Right renal cortex interstitium (tissue), 3 donors: ENCODE measurements at regions not wholly inside any gene's neighbourhood (a gene's known extent, or its start where the extent isn't known, plus 50 kb on each side); places are given as distances from the start of the nearest gene placed in this dataset.
"Not testable (repeated sequence)": the region's sequence is repeated elsewhere in the genome, so short reads cannot be mapped to it uniquely, and the experiment has no call there.

Experiments
- DNase-seq, 3 donors: peaks; one replicate each; pipeline ENCODE4 v3.0.0-alpha.2; 2013; ENCODE audit warnings: low read depth in 3 of 3, low spot score in 2 of 3

DNA sequence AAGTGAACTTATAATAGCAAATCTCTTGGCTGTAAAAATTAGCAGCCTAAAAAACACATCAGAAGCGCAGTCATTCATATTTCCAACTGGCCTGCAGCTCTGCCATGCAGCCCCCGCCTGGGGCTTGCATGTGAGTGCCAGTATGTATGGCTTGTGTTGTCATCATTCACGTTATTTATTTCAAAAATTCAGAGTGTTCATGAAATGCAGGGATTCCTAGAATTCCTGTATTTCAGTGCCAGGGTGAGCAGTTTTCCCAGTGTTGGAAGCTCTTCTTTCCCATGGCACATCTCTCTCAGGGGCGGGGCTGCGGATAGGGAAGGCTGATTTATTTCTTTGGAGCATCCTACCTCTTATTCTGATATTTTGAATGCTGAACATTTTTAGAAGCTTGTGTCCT lies 234.6 kb downstream of the FGF9 start:
- DNase-seq: no peak

DNA sequence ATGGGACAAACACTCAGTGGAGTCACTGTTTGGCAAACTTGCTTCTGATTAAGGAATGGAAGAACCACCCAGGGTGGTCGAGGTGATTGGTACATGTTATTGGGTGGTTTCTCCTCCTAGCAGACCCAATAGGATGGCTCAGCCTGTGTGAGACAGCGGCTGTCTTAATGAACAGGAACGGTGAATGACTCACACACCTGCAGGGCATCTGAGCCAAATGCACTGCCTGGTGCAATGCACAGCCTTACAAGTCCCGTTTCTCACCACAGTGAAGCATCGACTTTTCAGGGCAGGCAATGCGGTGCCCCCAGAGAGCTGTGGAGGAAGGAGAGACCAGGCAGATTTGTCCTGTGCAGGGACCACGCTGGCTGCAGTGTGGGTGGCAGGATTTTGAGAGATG lies 238.5 kb downstream of the FGF9 start:
- DNase-seq: no peak

DNA sequence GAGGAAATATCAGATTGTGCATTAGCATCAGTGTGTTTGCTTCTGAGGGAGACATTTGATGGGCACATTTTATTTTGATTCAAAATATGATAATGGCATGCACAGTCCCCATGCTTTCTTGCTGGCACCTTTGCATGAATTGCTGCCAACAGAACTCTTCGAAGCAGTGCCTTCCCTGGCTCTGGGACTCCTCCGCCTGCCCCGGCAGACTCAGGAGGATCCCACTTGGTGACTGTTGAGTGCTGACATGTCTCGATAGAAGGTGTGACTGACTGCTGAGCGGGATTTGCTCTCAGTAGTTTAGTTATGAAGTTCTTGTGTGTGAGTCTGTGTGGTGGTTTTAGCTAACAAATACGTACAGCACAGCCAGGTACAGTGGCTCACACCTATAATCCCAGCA lies 239.7 kb downstream of the FGF9 start:
- DNase-seq: no peak

DNA sequence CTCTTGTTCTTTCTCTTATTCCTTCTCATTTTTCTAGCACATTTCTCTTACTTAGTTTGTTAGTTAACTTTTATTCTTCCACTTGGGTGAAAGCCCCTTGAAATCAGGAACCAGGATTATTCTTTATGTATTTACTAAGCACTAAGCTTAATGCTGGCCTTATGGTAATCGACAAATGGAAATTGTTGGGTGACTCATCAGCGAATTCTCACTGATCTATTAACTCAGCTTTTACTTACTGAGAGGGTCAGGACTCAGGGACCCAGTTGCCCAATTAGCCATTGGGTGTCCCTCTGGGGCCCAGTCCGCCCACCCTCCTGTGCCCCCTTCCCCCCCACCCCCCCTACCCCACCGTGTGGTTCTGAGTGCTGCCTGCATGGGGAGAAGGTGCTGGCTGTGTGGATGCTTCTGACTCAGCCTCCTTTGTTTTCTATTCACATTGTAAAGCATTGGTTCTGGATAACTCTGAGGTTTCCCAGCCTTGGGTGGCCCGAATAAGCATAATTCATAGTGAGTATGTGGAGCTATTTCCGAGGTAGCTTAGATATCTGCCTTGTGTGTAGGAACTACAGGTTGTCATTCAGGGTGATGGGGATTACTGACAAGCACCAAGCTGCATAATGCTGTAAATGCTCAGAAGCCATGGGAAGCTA lies 240.9 kb downstream of the FGF9 start:
- DNase-seq: no peak

DNA sequence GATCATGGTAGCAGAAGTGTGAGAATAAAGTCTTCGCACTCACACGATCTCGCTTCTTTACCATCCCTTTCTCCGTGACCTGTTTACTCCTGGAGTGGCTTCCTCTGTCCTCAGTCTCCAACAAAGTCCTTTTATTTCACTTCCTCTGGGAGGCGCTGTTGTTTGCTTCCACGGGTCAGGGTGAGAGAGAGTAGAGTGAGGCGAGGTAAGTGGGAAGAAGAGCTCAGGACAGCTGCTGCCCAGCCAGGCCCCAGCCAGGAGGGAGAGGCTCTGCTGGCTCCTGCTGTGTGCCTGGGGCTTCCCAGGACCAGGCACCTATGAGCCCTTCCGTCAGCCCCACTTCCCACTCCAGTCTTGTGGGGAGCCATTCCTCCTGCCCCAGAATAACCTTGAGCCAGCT lies 242.1 kb downstream of the FGF9 start:
- no peak for DNase-seq

DNA sequence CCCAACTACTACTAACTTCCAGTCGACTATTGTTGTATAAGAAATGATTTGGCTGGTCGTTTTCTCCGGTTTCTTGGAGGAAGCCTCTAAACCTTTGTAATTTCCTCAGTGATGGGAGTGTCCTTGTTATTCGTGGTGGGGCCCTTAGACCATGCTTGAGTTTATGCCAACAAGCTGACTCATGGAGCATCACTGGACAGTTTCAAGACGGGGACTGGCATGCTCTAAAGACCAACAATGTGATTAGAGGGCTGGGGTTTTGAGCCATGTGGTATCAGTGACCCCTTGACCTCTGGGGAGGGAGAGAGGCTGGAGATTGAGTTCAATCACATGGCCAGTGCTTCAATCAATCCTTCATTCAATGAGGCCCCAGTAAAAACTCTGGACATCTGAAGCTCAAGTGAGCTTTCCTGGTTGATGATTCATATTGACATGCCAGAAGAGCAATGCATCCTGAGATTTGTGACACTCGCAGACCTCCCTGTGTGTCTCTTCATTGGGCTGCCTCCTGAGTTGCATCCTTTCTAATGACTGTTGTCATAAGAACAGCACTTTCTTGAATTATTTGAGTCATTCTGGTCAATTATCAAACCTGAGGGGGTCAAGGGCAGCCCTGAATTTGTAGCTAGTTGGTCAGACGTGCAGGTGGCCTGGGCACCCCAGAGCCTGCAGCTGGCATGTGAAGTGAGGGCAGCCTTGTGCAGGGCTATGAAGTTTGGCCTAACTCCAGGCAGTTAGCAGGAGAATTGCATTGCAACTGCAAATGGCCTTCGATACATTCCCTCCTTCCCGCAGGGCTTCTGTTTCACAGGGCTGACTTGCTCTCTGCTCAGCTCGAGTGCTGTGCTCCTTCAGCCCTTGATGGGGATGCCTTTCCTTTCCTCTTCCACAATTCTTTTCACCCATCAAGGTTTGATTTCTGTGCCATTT lies 246.5 kb downstream of the FGF9 start:
- no peak for DNase-seq

DNA sequence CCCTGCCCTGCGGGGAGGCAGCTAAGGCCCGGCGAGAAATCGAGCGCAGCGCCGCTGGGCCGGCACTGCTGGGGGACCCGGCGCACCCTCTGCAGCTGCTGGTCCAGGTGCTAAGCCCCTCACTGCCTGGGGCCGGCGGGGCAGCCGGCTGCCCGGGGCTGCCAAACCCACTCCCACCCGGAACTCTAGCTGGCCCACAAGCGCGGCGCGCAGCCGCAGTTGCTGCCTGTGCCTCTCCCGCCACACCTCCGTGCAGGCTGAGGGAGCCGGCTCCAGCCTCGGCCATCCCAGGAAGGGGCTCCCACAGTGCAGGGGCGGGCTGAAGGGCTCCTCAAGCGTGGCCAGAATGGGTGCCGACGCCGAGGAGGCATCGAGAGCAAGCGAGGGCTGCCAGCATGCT lies 249.9 kb downstream of the FGF9 start:
- not testable (repeated sequence) for DNase-seq

DNA sequence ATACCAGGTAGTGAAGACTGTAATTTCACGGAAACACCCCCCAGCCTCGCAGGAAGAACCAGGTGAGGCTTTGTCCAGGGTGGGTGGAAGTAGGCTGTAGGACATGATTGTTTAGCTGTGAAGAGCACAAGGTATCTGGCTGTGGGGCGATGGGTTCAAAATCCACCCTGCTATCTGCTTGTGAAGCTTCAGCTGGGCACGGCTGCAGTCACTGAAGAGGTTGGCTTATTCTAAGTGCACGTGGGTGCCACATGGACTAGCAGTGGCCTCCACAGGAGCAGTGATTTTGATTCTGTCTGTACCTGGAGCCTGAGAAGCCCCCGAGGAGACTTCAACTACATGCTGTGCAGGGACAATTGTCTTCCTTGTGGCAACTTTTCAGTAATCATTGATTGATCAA lies 254.1 kb downstream of the FGF9 start:
- no peak for DNase-seq

DNA sequence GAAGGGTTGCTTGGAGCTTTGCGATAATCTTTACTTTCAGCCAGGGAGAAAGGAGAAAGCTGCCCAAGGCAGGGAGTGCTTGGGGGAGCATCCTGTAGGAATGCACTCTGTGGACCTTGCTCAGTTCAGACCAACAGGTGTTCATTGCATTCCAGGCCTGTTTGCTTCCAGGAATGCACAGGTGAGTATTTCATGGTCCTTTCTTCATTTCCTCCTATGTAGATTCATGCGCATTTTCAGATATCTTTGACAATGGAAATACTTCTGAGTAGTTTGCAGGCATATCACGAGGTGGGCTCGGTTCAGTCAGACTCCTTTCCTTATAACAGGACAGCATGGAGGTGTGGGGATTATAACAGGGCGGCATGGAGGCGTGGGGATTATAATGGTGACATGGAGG lies 254.8 kb downstream of the FGF9 start:
- no peak for DNase-seq

DNA sequence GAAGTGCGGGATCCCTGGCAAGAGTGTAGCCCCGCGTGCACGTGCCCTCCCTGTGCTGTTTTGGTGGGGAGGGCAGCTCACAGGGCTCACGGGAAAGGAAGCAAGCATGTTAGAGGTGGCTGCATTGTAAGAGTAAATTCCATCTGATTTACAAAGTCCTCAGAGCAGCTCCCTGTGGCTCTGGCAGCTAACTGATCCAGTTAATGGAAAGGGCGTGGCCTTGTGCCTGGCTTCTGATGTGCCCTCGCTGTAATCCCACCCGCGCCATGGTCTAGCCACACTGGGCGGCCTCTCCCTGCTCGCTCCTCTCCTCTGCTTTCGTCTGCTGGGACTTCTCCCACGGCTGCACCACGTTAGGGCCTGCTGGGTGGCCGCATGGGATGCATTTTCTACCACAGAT lies 258.5 kb downstream of the FGF9 start:
- DNase-seq: no peak

DNA sequence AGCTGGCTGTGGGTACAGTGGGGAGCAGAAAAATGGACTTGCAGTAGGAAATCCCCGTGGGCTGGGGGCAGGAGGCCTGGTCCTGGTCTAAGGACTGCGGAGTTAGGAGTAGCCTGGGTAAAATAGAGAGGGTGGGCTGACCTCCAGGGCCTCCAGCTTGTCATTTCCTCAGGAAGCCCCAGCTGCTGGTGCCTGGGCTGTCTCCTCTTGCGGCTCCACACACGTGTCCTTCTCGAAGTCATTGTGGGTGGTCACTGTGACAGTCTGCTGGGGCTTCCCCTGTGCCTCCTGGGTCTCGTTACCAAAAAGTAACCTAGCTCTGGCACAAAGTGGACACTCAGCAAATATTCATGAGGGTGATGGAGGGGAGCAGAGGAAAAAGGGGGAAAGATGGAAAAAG lies 259.7 kb downstream of the FGF9 start:
- DNase-seq: no peak

DNA sequence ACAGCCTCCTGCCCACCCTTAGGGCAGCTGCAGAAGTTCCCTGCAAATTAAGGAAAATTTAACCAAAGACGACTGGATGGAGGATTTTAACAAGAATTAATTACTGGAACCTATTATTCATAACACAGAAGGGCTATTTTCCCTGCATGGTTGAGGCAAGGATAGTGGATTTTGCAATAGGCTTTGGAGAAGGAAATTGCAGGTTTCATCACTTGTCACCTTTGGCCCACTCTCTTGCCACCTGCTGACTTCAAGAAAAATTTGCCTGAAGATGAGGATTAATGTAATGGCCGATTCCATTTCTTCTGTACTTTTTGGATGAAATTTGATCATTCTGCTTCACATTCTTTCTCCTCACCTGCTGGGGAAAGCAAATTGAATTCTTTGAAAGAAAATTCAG lies 261.7 kb downstream of the FGF9 start:
- no peak for DNase-seq

DNA sequence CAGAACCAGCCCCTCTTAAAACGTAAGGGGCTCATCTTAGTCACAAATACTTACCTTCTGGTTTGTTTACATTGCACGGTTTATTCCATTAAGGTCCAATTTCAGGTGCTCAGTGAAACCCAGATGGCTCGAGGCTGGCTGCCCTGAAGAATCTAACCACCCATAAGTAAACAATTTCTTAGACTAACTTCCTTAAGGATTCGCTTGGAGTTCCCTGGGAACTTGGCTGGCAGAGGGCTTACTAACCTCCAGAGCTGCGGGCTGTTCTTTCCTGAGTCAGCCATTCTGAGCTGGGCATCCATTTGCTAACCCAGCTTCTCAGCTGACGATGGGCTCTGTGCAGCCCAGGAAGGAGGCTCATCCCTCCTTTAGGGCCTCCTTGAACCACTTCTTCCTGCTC lies 262.1 kb downstream of the FGF9 start:
- DNase-seq: no peak

DNA sequence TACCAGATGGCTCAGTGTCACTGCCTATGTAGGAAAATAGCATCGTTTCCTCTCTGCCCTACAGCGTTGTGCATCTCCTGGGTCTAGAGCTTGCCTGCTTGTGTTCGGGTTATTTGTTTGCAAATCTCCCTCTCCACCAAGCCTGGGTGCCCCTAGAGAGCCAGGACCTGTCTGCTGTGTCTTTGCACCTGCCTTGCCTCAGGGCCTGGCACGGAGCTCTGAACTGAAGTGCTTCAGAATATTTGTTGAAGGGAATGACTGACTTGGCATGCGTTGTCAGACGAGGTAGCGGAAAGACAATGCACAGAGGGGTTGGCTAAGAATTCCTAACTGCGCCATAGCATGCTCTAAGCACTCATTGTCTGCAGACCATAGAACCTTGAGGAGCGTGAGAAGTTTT lies 263.4 kb downstream of the FGF9 start:
- DNase-seq: no peak

DNA sequence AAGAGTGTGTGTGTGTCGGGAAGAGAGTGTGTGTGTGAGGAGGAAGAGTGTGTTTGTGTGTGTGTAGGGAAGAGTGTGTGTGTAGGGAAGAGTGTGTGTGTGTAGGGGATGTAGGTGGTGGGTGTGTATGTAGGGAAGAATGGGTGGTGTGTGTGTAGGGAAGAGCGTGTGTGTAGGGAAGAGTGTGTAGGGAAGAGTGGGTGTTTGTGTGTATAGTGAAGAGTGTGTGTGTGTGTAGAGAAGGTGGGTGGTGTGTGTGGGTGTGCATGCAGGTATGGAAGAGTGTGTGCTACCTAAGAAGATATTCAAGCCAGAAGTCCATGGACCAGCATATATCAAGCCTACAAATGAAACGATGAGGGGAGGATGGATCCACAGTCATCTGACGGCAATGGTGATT lies 265.8 kb downstream of the FGF9 start:
- no peak for DNase-seq

DNA sequence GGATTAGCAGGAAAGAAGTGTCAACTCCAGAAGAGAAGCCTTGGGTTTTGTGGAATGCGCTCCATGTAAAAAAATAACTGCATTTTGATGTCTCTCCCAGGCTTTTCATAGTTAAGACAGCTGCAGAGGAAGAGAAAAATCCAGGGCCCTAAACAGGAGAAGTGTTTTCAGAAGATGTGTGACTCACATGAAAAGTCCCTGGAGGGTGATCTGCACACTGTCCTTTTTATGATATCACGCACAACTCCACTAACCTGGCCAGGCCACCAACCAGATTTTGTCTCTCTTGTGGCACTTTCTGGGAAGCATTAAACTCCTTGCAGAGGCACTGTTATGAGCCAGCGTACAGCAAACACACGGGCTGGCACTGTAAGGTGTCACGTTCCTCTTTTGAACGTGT lies 267.3 kb downstream of the FGF9 start:
- no peak for DNase-seq

DNA sequence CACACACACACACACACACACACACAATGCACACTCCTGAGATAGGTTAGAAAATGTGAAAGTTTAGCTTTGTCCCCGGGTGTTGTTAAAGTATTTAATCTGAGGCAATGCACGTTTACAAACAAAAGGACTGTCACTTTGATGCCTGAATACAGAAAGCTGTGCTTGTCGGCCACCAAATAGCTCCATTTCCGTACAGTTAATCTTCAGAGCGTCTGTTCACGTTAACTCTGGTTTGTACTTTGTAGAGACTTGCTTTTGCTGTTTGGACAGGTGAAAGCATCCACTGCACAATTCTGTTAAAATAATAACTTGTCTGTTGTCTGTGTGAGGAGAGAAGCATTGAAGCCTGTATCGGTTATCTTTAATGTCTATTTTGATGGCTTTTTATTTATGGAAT lies 267.8 kb downstream of the FGF9 start:
- no peak for DNase-seq

DNA sequence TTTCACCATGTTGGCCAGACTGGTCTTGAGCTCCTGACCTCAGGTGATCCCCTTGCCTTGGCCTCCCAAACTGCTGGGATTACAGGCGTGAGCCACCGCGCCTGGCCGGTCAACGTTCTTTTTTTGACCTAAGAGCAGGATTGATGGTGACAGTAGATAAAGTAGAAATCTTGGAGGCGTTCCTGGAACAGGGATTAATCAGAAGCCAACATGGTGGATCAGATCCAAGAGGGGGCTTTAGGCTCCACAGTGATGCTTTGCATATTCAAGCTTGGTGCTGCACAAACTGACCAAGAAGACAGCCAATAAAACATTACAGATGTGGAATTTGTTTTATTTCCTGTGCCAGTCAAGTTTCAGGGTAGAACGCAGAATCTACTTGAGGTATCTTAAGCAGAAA lies 271.2 kb downstream of the FGF9 start:
- no peak for DNase-seq

DNA sequence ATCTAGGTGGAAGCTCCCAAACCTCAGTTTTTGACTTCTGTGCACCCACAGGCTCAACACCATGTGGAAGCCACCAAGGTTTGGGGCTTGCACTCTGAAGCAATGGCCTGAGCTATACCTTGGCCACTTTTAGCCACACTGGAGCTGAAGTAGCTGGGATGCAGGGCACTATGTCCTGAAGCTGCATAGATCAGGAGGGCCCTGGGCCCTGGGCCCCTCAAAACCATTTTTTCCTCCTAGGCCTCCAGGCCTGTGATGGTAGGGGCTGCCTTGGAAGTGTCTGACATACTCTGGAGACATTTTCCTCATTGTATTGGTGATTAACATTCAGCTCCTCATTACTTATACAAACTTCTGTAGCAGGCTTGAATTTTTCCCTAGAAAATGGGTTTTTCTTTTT lies 273.7 kb downstream of the FGF9 start:
- DNase-seq: no peak

DNA sequence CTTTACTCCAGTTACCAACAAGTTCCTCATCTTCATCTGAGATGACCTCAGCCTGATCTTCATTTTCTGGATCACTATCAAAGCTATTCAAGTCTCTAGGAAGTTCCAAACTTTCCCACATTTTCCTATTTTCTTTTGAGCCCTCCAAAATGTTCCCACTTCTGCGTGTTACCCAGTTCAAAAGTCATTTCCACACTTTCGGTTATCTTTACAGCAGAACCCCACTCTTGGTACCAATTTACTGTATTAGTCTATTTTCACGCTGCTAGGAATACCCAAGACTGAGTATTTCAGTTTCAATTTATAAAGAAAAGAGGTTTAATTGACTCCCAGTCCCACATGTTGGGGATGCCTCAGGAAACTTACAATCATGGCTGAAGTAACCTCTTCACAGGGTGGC lies 274.3 kb downstream of the FGF9 start:
- no peak for DNase-seq

DNA sequence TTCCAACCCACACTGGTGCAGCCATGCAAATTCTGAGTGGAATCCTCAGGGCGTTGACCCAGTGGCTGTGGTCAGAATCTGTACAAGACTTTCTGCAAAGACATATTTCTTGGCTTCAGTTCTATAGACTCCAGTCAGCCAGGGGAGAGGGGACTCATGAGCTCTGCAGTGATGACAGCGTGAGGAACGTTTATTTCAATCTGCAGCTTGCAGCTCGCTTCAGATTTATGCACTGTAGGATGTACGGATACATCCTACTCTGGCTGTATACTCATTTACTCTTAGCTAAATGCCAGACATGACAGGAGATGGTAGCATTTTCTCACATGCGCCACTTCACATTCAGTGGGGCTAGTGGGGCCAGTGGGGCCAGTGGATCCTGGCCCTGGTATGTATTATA lies 276.1 kb downstream of the FGF9 start:
- no peak for DNase-seq

DNA sequence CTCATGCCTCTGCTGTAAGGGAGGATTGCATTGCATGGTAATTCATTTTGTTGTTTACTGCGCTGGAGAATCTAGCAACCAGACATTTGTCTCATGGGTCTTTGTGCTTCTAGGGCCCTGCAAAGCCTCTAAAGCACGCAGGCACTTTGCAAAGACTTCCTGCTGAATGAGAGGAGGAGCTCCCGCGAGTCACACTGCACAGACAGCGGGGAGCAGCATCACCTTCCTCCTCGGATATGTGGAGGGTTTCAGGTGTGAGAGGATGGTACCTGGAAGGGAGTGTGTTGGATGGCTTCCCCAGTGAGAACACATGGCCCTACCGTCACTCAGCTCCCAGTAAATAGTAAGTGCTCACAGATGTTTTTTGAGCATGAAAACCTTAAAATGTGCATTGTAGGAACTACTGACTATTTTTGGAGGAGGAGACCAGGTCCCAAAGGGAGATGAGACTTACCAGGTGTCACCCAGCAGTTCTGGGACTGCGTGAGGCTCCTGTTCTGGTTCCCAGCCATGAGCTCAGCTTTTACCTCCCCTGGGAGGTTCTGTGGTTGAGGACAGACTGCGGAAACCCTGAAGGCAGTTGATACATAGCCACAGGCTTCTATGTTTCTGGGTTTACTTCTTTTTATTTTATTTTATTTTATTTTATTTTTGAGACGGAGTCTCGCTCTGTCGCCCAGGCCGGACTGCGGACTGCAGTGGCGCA lies 278.0 kb downstream of the FGF9 start:
- DNase-seq: no peak
